ENCODE measurements at regions not wholly inside any gene's neighbourhood (a gene's known extent, or its start where the extent isn't known, plus 50 kb on each side); places are given as distances from the start of the nearest gene placed in this dataset.

DNA sequence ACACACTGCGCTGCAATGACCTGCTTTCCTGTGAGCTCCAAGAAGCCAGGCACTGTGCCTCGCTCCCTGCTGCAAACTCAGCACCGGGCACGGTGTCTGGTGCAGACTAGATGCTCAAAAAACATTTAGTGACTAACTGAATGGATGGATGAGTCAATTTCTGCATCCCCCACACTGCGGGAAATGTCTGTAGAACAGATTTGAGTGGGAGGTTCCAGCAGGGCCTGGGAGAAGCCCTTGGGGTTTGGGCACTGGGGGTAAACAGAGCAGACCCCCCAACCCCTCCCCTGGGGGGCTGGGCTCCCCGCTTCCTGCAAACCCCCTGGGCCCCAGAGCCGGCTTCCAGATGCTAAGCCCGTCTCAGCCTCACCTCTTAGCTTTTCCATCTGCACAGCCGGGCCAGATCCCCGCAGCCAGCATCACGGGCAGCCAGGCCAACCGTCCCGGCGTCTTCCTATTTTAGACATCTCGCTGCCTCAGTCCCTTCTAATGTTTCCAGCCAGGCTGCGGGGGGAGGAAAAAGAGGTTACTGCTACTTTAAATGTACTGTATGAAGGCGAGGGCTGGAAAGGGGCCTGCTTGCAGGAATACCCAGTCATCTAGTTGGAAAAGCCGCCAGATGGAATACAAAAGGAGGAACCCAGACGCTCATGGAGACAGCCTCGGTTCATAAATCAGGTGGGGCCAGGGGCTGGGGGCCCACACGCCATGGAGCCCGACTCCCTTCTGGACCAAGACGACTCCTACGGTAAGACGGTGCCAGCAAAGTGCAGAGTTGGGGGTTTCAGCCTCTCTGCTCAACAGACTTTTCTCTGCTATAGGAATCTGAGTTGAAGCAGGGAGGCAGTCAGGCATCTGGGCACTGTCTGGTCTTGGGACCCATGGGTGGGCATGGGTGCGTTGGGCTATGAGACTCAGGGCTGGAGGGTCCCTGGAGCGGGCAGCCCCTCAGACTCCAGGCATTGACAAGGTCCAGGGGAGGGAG, 67.1 kb upstream of the GGTA1 start:
- no peak overlapping the region for H3K4me3 ChIP-seq
- H3K9me3 ChIP-seq = no peaks in the 10 kb centered on the region
- intact Hi-C loops (cut with DNase I; ENCODE audit: low total_unique reads) = no loop called here
- 71 to 85% (median 79%) methylated on average over 27 of the region's 27 CpGs for WGBS, 5 donors
- peaks cover 0 to 12% (median 0%) of the 10 kb centered on the region in 7 donors for H3K27me3 ChIP-seq (replicated peaks in 1 of 7)
- H3K36me3 ChIP-seq = no peaks in the 10 kb centered on the region
- TF ChIP-seq POLR2A (IDR thresholded peaks at IDR 0.05) = no peak
- no peak for TF ChIP-seq CTCF (IDR thresholded peaks at IDR 0.05 in 8 of 11, conservative IDR thresholded peaks at IDR 0.05 in 3 of 11)
- TF ChIP-seq POLR2AphosphoS5 (IDR thresholded peaks at IDR 0.05) = no peak
- peaks cover 13 to 26% (median 18%) of the 10 kb centered on the region in 6 donors for H3K4me1 ChIP-seq
- H3K27ac ChIP-seq = peak overlapping the region in 1 of 8 donors; percentile 5
- DNase-seq = no peak

- intact Hi-C loops (cut with DNase I; ENCODE audit: low total_unique reads) = no loop called here
- H3K27ac ChIP-seq = peak overlapping the region in 1 of 8 donors; percentile 5
- 44 to 59% (median 52%) methylated on average over 17 to 19 of the region's 19 CpGs for WGBS, 5 donors
- H3K27me3 ChIP-seq (replicated peaks in 1 of 7) = peaks cover 0 to 12% (median 0%) of the 10 kb centered on the region in 7 donors
- H3K36me3 ChIP-seq = no peaks in the 10 kb centered on the region
- H3K9me3 ChIP-seq = no peaks in the 10 kb centered on the region
- H3K4me1 ChIP-seq = peaks cover 13 to 26% (median 18%) of the 10 kb centered on the region in 6 donors
- no peak overlapping the region for H3K4me3 ChIP-seq
- TF ChIP-seq POLR2A (IDR thresholded peaks at IDR 0.05) = no peak
- no peak for TF ChIP-seq POLR2AphosphoS5 (IDR thresholded peaks at IDR 0.05)
- no peak for TF ChIP-seq CTCF (IDR thresholded peaks at IDR 0.05 in 8 of 11, conservative IDR thresholded peaks at IDR 0.05 in 3 of 11)
- no peak for DNase-seq
These were observed 68.1 kb upstream of the GGTA1 start for GRCh38 chr9:121567500-121568342.

DNA sequence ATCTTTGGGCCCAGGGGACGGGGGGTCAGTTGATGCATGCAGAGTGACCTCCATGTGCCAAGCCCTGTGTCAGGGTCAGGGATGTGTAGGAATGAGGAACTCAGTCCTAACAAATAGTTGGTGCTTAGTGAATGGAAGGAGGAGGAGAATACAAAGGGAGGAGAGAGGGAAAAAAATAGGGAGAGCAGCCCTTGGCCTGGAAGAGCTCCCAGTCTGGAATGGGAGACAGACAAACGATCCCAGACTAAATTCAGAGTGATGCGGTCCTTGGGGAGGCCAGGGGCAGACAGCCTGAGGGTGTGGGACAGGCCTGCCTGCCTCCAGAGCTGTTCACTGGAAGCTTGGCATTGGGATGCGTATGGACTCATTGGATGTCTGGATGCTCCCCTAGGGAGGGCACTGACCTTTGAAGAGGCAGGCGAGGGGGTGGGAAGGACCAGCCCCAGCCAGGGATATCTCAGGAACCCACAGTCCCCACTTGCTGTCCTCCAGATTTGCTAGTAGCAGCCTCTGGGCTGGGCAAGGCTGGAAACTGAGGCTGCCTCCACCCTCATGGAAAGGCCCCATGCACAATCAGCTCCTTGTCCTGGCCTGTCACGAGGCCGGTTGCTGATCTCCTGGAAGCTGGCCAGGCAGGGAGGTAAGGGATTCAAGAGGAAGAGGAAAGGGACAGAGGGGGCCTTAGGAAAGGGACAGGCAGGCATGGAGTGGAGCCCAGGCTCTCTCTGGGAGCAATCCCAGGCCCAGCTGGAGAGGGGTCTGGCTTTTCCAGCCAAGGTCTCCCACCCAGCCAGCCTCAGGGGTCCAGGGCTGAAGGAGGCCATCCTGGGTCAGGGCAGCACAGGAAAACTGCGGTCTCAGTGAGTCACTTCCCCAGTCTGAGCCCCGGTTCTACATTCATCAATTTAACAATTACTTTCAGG, 69.0 kb upstream of the GGTA1 start:
- Histone ChIP-seq H3K4me1 (peaks cover 13 to 26% (median 18%) of the 10 kb centered on the region in 6 donors), H3K27me3 (replicated peaks in 1 of 7) (peaks cover 0 to 12% (median 0%) of the 10 kb centered on the region in 7 donors), H3K36me3 (no peaks in the 10 kb centered on the region), H3K27ac (peak overlapping the region in 1 of 8 donors; percentile 13), H3K9me3 (no peaks in the 10 kb centered on the region), H3K4me3 (no peak overlapping the region)
- no peak for TF ChIP-seq POLR2A (IDR thresholded peaks at IDR 0.05)
- no peak for TF ChIP-seq CTCF (IDR thresholded peaks at IDR 0.05 in 8 of 11, conservative IDR thresholded peaks at IDR 0.05 in 3 of 11)
- TF ChIP-seq POLR2AphosphoS5 (IDR thresholded peaks at IDR 0.05) = no peak
- WGBS, 5 donors = 47 to 68% (median 58%) methylated on average over 8 to 9 of the region's 9 CpGs
- intact Hi-C loops (cut with DNase I; ENCODE audit: low total_unique reads) = no loop called here
- DNase-seq = no peak
